HG03196 (cell line): ENCODE measurements at regions not wholly inside any gene's neighbourhood (a gene's known extent, or its start where the extent isn't known, plus 50 kb on each side); places are given as distances from the start of the nearest gene placed in this dataset.

Experiments
- ATAC-seq: cut with Tn5 transposase; IDR thresholded peaks from one replicate; pipeline ENCODE4 v1.9.1; 2021; ENCODE audit not compliant: unreplicated experiment

- no peak for ATAC-seq
Observed at GRCh38 chr13:34430294-34430693, 511.8 kb upstream of the NBEA start.

GRCh38 chr13:34431827-34432581 is 510.1 kb upstream of the NBEA start:
- ATAC-seq, result no peak

- ATAC-seq, result no peak
Observed at GRCh38 chr13:34435338-34435737, 506.7 kb upstream of the NBEA start.

- no peak for ATAC-seq
Observed at GRCh38 chr13:34437873-34438272, 504.2 kb upstream of the NBEA start.

- no peak for ATAC-seq
Observed at GRCh38 chr13:34452831-34453230, 489.2 kb upstream of the NBEA start.

- ATAC-seq, result no peak
Observed at GRCh38 chr13:34458756-34459715, 483.0 kb upstream of the NBEA start.

GRCh38 chr13:34459856-34460255 is 482.2 kb upstream of the NBEA start:
- ATAC-seq, result no peak

GRCh38 chr13:34462843-34463242 is 479.2 kb upstream of the NBEA start:
- ATAC-seq, result no peak

- no peak for ATAC-seq
Observed at GRCh38 chr13:34464011-34464410, 478.1 kb upstream of the NBEA start.

- ATAC-seq, result no peak
Observed at GRCh38 chr13:34465423-34465922, 476.6 kb upstream of the NBEA start.

GRCh38 chr13:34466301-34466700 is 475.8 kb upstream of the NBEA start:
- ATAC-seq, result no peak

GRCh38 chr13:34467450-34468083 is 474.5 kb upstream of the NBEA start:
- ATAC-seq, result no peak

GRCh38 chr13:34469196-34469986 is 472.7 kb upstream of the NBEA start:
- no peak for ATAC-seq

- no peak for ATAC-seq
Observed at GRCh38 chr13:34474187-34474868, 467.7 kb upstream of the NBEA start.

GRCh38 chr13:34478376-34478775 is 463.7 kb upstream of the NBEA start:
- ATAC-seq, result no peak

- no peak for ATAC-seq
Observed at GRCh38 chr13:34502011-34502410, 440.1 kb upstream of the NBEA start.

GRCh38 chr13:34502621-34503020 is 439.4 kb upstream of the NBEA start:
- ATAC-seq, result no peak

- no peak for ATAC-seq
Observed at GRCh38 chr13:34506796-34507195, 435.3 kb upstream of the NBEA start.

GRCh38 chr13:34507630-34508029 is 434.4 kb upstream of the NBEA start:
- no peak for ATAC-seq

- ATAC-seq, result no peak
Observed at GRCh38 chr13:34512817-34513216, 429.3 kb upstream of the NBEA start.
